IMR-90 (cell line): ENCODE measurements at regions not wholly inside any gene's neighbourhood (a gene's known extent, or its start where the extent isn't known, plus 50 kb on each side); places are given as distances from the start of the nearest gene placed in this dataset.

ENCODE experiments used
- ATAC-seq: fragments of 200-7000 bp; cut with Tn5 transposase; 2 replicates; pipeline ENCODE4 v1.9.1; 2020; ENCODE audit warnings: low read depth, mild to moderate bottlenecking, moderate library complexity
- BruUV-seq: library from RNA; stranded (reverse); fragments of 400-500 nt; replicated peaks from 2 replicates; lab custom pipeline; 2021; lab: Mats Ljungman, UMichigan
- CTCF ChIA-PET: fragments of 300-600 bp; formaldehyde crosslinking; extraction: SDS; loops from one replicate; lab custom pipeline; 2021; ENCODE audit warnings: antibody characterized with exemption; lab: Yijun Ruan, JAX
- POLR2A ChIA-PET: fragments of 300-600 bp; sonication (Branson Sonifier 250); formaldehyde crosslinking; loops from one replicate; lab custom pipeline; 2022; ENCODE audit warnings: antibody characterized with exemption; ENCODE audit not compliant: unreplicated experiment; lab: Charles Lee
- DNase-seq: peaks from one replicate; pipeline ENCODE4 v3.0.0; 2013
- H2AFZ ChIP-seq: replicated peaks from 2 replicates; pipeline ENCODE3; 2013; ENCODE audit warnings: low read length, mild to moderate bottlenecking; ENCODE audit not compliant: poor library complexity
- H2AK5ac ChIP-seq: 2 replicates; pipeline ENCODE4 v1.6.1; 2013; ENCODE audit warnings: low read depth, low read length, inconsistent platforms
- H2AK9ac ChIP-seq: replicated peaks from 2 replicates; pipeline ENCODE3; 2013; ENCODE audit warnings: mild to moderate bottlenecking, low read depth, low read length, moderate library complexity; ENCODE audit not compliant: poor library complexity
- H2BK120ac ChIP-seq: 2 replicates; pipeline ENCODE4 v1.6.1; 2013; ENCODE audit warnings: low read depth, low read length, inconsistent platforms
- H2BK15ac ChIP-seq: 3 replicates; pipeline ENCODE4 v1.6.1; 2013; ENCODE audit warnings: low read depth, low read length, inconsistent platforms
- H2BK20ac ChIP-seq: 2 replicates; pipeline ENCODE4 v1.6.1; 2013; ENCODE audit warnings: low read depth, mild to moderate bottlenecking, inconsistent platforms, low read length, moderate library complexity
- H2BK5ac ChIP-seq: 2 replicates; pipeline ENCODE4 v1.6.1; 2013; ENCODE audit warnings: mild to moderate bottlenecking, low read depth, low read length, inconsistent platforms; ENCODE audit not compliant: poor library complexity, severe bottlenecking
- H3K14ac ChIP-seq: replicated peaks from 2 replicates; pipeline ENCODE4 v1.6.1; 2013; ENCODE audit warnings: low read depth, low read length, inconsistent platforms
- H3K18ac ChIP-seq: 2 replicates; pipeline ENCODE4 v1.6.1; 2013; ENCODE audit warnings: low read depth, low read length, control low read depth
- H3K23ac ChIP-seq: 2 replicates; pipeline ENCODE4 v1.6.1; 2013; ENCODE audit warnings: low read depth, low read length, inconsistent platforms
- H3K27ac ChIP-seq: 2 replicates; pipeline ENCODE4 v1.5.1; 2013; ENCODE audit warnings: mild to moderate bottlenecking, control low read depth, low read length; ENCODE audit not compliant: insufficient read depth
- H3K27me3 ChIP-seq: 2 replicates; pipeline ENCODE4 v1.6.1; 2013; ENCODE audit warnings: low read length; ENCODE audit not compliant: control insufficient read depth, insufficient read depth
- H3K36me3 ChIP-seq: 2 replicates; pipeline ENCODE4 v1.6.1; 2013; ENCODE audit warnings: low read length, mixed read lengths; ENCODE audit not compliant: control insufficient read depth, insufficient read depth
- H3K4ac ChIP-seq: 2 replicates; pipeline ENCODE4 v1.6.1; 2013; ENCODE audit warnings: low read depth, low read length, inconsistent platforms
- H3K4me1 ChIP-seq: 2 replicates; pipeline ENCODE4 v1.6.1; 2013; ENCODE audit warnings: low read length, mixed read lengths; ENCODE audit not compliant: control insufficient read depth, insufficient read depth
- H3K4me2 ChIP-seq: 2 replicates; pipeline ENCODE4 v1.6.1; 2013; ENCODE audit warnings: low read depth, mild to moderate bottlenecking, control low read depth, low read length, moderate library complexity
- H3K4me3 ChIP-seq: 2 replicates; pipeline ENCODE4 v1.5.1; 2013; ENCODE audit warnings: low read depth, mild to moderate bottlenecking, control low read depth, low read length, moderate library complexity; ENCODE audit not compliant: insufficient read depth
- H3K56ac ChIP-seq: 2 replicates; pipeline ENCODE4 v1.6.1; 2013; ENCODE audit warnings: low read length, inconsistent platforms; ENCODE audit not compliant: insufficient read depth; ENCODE audit errors: extremely low read depth
- H3K79me1 ChIP-seq, 2 experiments: 2 replicates each; pipeline ENCODE4 v1.6.1; 2013; ENCODE audit warnings: low read length in 2 of 2, inconsistent platforms in 1 of 2, low read depth in 1 of 2
- H3K9ac ChIP-seq: 2 replicates; pipeline ENCODE4 v1.6.1; 2013; ENCODE audit warnings: low read depth, low read length, control low read depth
- H3K9me1 ChIP-seq: 2 replicates; pipeline ENCODE4 v1.6.1; 2013; ENCODE audit warnings: low read length, inconsistent platforms; ENCODE audit not compliant: insufficient read depth
- H3K9me3 ChIP-seq: 2 replicates; pipeline ENCODE4 v1.6.1; 2013; ENCODE audit warnings: low read length; ENCODE audit not compliant: control insufficient read depth, insufficient read depth
- H4K20me1 ChIP-seq: 2 replicates; pipeline ENCODE4 v1.6.1; 2013; ENCODE audit warnings: low read length, inconsistent platforms; ENCODE audit not compliant: insufficient read depth
- H4K5ac ChIP-seq: 2 replicates; pipeline ENCODE4 v1.6.1; 2013; ENCODE audit warnings: mild to moderate bottlenecking, low read depth, low read length, control low read depth
- H4K8ac ChIP-seq, 2 experiments: 2 replicates each; pipeline ENCODE4 v1.6.1; 2013; ENCODE audit warnings: low read depth in 2 of 2, low read length in 2 of 2, control low read depth in 1 of 2, inconsistent platforms in 1 of 2
- H4K91ac ChIP-seq: 2 replicates; pipeline ENCODE4 v1.6.1; 2013; ENCODE audit warnings: low read depth, low read length, inconsistent platforms; ENCODE audit not compliant: insufficient read depth
- CEBPB ChIP-seq: IDR thresholded peaks from 2 replicates; pipeline ENCODE4 v1.6.1; 2012; ENCODE audit warnings: low read depth, low read length, improper control_type of control experiment
- CHD1 ChIP-seq: IDR thresholded peaks from 2 replicates; pipeline ENCODE4 v1.6.1; 2012; ENCODE audit warnings: low read depth, low read length, improper control_type of control experiment
- SMC3 ChIP-seq: fragments of 150-350 bp; IDR thresholded peaks from 2 replicates; pipeline ENCODE4 v1.6.1; 2016; ENCODE audit warnings: low read depth, mild to moderate bottlenecking, antibody characterized with exemption, low read length, moderate library complexity
- WGBS, 2 experiments: methylation state at CpG; one replicate each; pipeline versions ENCODE4 v1.1.5 to v1.1.7; 2013; ENCODE audit warnings: missing lambda C conversion rate in 2 of 2; ENCODE audit not compliant: insufficient read length in 1 of 2; ENCODE audit errors: extremely low coverage in 2 of 2; 5-methylcytosine and 5-hydroxymethylcytosine counted together
- dilution Hi-C: fragments of 300-500 bp; cut with HindIII; formaldehyde crosslinking; loops from one replicate; pipeline ENCODE4 v1.14.3; 2018; ENCODE audit warnings: low sequenced_read_pairs; ENCODE audit not compliant: unreplicated experiment
- in situ Hi-C: fragments of 300-500 bp; cut with MboI; formaldehyde crosslinking; loops from 3 replicates; pipeline ENCODE4 v1.14.3; 2019; ENCODE audit warnings: low sequenced_read_pairs, inconsistent platforms, mixed read lengths
- intact Hi-C: fragments of 100-400 bp; cut with micrococcal nuclease; formaldehyde crosslinking; loops from 2 replicates; pipeline ENCODE4 v1.10.0; 2022
- TF ChIP-seq, protein P1 (sequence below): conservative IDR thresholded peaks from 2 replicates; pipeline ENCODE4 v1.5.1; 2012; ENCODE audit warnings: mild to moderate bottlenecking, low read depth, low read length, improper control_type of control experiment

DNA sequence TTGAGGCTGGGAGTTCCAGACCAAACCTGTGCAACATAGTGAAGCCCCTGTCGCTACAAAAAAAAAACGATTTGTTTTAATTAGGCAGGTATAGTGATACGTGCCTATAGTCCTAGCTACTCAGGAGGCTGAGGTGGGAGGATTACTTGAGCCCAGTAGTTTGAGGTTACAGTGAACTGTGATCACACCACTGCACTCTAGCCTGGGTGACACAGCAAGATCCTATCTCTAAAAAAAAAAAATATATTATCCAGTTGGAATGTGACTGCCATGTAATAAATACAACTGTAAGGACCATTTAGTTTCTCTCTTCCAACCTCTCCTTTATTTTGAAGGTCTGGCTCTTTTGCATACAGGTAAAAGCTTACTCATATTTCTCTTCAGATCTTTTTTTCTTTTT is 571.5 kb downstream of the UTRN start:
- no peak overlapping the region for H2BK20ac ChIP-seq
- H3K79me1 ChIP-seq: no peaks in the 10 kb centered on the region
- no peak overlapping the region for H3K9ac ChIP-seq
- dilution Hi-C loops: no loop called here
- ATAC-seq: no peak
- H3K18ac ChIP-seq: no peak overlapping the region
- no peaks in the 10 kb centered on the region for H3K9me3 ChIP-seq
- no peak overlapping the region for H2BK120ac ChIP-seq
- H3K14ac ChIP-seq: no peak overlapping the region
- H4K20me1 ChIP-seq: no peaks in the 10 kb centered on the region
- H4K5ac ChIP-seq: no peak overlapping the region
- in situ Hi-C loops: no loop called here
- no peak overlapping the region for H2AK9ac ChIP-seq
- no peak for DNase-seq
- no peak overlapping the region for H3K4me3 ChIP-seq
- no peak overlapping the region for H2AFZ ChIP-seq
- no peaks in the 10 kb centered on the region for H3K27me3 ChIP-seq
- H3K4me2 ChIP-seq: no peak overlapping the region
- no peak overlapping the region for H4K8ac ChIP-seq
- H2BK15ac ChIP-seq: no peak overlapping the region
- no peak overlapping the region for H3K56ac ChIP-seq
- no peaks in the 10 kb centered on the region for H3K4me1 ChIP-seq
- BruUV-seq: no TSS peak
- H3K23ac ChIP-seq: no peak overlapping the region
- intact Hi-C loops: no loop called here
- WGBS, 2 experiments: no CpG with 5 or more reads among the region's 3 CpGs
- no peaks in the 10 kb centered on the region; the same call in 1 of the 2 replicates for H3K9me1 ChIP-seq
- no peak overlapping the region for H3K4ac ChIP-seq
- CTCF ChIA-PET: no interaction called here
- no peak overlapping the region for H4K91ac ChIP-seq
- H3K27ac ChIP-seq: no peak overlapping the region
- H3K36me3 ChIP-seq: no peaks in the 10 kb centered on the region
- no peak overlapping the region for H2BK5ac ChIP-seq
- no peak for TF ChIP-seq SMC3
- TF ChIP-seq CHD1: no peak
- TF ChIP-seq, protein P1, sequence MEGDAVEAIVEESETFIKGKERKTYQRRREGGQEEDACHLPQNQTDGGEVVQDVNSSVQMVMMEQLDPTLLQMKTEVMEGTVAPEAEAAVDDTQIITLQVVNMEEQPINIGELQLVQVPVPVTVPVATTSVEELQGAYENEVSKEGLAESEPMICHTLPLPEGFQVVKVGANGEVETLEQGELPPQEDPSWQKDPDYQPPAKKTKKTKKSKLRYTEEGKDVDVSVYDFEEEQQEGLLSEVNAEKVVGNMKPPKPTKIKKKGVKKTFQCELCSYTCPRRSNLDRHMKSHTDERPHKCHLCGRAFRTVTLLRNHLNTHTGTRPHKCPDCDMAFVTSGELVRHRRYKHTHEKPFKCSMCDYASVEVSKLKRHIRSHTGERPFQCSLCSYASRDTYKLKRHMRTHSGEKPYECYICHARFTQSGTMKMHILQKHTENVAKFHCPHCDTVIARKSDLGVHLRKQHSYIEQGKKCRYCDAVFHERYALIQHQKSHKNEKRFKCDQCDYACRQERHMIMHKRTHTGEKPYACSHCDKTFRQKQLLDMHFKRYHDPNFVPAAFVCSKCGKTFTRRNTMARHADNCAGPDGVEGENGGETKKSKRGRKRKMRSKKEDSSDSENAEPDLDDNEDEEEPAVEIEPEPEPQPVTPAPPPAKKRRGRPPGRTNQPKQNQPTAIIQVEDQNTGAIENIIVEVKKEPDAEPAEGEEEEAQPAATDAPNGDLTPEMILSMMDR: no peak
- TF ChIP-seq CEBPB: no peak
- POLR2A ChIA-PET: no interaction called here
- H2AK5ac ChIP-seq: no peak overlapping the region
